ENCODE measurements at regions not wholly inside any gene's neighbourhood (a gene's known extent, or its start where the extent isn't known, plus 50 kb on each side); places are given as distances from the start of the nearest gene placed in this dataset.
A peak's percentile ranks its signal among the peaks of the same experiment; 100 is the strongest.
"Not testable (repeated sequence)": the region's sequence is repeated elsewhere in the genome, so short reads cannot be mapped to it uniquely, and the experiment has no call there.

GRCh38 chr17:51439395-51440229, 179.3 kb downstream of the UTP18 start:
- no peak for DNase-seq

DNA sequence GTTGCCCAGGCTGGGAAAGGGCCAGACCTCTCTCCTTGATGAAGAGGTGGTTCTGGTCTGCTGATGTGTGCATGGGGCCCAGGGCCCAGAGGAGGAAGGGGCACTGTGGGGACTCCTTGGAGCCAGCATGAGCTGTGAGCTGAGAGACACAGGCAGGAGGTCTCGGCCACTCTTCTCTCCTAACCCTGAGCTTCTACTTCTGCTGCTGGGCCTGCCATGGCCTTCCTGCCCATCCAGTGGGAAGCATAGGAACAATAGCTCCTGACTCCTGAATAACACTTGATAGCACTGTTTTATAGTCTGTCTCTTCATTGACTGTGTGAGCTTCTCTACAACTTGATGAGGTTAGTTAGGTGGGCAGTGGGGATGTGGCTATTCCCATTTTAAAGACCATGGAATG, 181.1 kb downstream of the UTP18 start:
- DNase-seq: no peak

DNA sequence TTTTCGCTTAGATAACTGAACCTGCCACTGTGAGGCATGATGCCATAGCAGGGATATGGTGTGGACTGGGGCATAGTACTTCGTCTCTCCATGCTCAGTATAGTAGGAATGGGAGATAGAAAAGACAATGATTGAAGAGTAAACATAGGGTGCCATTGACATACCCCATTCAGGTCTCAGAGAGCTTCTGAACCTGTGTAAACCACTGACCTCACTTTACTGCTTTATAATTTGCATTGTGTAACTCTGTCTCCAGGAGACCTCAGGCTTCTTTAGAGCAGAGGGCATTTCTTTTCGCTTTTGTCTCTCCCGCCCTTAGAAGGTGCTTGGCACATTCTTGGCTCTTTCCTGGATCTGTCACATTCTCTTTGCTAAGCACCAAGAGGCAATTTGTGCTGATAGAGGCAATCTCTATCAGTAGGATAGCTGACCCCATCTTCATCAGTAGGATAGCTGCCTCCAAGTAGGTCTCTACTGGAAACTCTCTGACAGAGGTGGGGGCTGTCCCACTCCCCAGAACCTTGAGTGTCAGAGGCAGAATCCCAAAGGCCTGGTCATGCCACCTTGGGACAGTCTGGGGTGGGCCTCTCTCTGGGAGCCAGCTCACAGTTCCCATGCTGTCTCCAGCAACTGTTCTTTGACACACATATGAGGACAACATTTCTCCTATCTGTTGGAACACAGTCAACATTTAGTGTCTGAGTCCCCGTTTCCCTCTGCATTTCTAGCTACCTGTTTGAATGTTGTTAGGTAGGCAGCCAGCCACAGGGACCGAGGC, 181.9 kb downstream of the UTP18 start:
- no peak for DNase-seq

- no peak for DNase-seq
Measured at GRCh38 chr17:51443646-51444045, 183.3 kb downstream of the UTP18 start.

DNA sequence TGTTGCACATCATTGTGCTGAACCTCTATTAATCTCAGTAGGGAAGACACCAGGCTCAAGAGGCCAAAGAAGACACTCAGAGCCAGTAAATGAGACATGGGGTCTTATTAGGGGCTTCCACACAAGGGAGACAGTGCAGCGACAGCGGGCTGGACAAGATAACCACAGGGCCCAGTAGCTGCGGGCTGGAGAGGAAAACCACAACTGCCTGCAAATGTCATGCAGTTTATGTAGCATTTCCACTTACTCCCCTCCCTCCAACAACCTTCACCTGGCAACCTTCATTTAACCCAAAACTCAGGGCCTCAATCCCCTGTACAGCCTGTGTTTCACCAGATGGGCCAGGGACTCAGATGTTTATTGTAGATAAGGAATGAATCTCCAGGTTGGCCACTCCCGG, 185.6 kb downstream of the UTP18 start:
- no peak for DNase-seq

DNA sequence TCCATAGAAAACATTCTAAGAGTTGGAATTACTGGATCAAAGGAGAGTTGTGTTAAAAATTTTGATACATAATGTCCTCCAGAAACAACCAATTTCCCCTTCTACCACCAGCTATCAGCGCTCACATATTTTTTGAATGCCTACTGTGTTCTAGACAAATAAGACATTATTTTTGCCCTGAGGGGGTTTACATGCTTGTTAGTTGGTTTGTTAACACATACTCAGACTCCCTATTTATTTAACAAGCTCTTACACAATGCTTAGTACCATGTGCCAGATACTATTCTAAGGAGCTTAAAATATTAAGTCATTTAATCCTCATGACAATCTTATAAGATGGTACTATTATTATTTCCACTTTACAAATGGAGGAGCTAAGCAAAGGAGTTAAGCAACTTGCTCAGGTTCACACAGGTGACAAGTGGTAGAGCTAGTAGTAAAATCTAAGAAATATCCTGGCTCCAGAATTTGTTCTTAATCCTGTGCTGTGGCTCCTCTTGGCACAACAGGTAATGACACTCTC, 194.2 kb downstream of the UTP18 start:
- no peak for DNase-seq

DNA sequence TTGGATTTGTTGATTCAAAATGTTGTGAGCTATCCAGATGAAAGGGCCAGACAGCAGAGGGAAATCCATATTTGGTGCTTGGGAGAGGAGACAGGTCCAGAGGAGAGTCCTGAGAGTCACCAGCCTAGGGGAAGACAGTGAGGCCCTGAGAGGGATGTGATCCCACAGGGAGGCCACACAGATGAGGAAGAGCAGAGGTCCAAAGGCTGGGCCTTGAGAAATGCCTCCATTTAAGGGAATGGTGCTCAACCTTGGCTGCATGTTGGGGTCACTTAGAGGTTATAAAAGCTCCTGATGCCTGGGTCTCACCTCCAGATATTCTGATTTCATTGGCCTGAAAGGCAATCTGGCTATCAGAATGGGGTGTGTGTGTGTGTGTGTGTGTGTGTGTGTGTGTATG, 194.9 kb downstream of the UTP18 start:
- DNase-seq: no peak

GRCh38 chr17:51455931-51456330, 195.6 kb downstream of the UTP18 start:
- no peak for DNase-seq

DNA sequence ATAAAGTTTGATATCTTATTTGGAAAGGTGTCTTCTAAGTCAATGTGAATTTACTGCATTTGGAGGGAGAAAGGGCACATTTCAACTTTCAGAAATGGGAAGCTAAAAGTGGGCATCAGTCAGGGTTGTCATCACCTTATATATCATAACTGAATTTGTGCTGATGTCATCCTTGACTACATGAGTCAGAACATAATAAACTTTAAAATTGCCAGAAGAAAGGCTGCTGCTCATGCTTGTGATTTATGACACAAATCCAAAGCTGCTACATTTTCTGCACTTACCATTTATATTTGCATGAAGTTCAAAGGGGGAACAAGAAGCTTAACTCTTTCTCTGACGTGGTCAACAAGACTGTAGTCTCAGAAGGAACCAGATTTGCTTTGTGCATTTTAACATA, 196.6 kb downstream of the UTP18 start:
- no peak for DNase-seq

GRCh38 chr17:51461578-51462004, 201.2 kb downstream of the UTP18 start:
- DNase-seq: peak; percentile 27

- DNase-seq: no peak
Measured at GRCh38 chr17:51463353-51463752, 203.0 kb downstream of the UTP18 start.

GRCh38 chr17:51467336-51467735, 207.0 kb downstream of the UTP18 start:
- DNase-seq: no peak

- no peak for DNase-seq
Measured at GRCh38 chr17:51472670-51473205, 212.4 kb downstream of the UTP18 start.

DNA sequence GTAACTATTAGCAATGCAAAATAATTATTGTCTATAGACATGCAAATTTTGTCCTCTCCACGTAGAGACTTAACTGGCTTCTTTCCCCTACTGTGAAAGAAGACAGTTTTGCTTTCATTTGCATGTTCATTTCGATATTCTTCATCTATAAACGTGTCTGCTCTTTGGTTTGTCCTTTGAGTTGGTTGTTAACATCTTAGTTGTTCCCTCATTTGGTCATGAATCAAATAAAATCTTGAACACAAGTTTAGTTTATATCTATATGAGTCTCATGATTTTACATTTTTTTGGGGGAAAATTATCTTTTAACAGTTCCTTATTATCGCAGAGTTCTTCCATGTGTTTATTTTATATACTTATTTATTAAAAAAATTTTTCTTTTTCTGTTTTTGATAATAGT, 214.4 kb downstream of the UTP18 start:
- no peak for DNase-seq

DNA sequence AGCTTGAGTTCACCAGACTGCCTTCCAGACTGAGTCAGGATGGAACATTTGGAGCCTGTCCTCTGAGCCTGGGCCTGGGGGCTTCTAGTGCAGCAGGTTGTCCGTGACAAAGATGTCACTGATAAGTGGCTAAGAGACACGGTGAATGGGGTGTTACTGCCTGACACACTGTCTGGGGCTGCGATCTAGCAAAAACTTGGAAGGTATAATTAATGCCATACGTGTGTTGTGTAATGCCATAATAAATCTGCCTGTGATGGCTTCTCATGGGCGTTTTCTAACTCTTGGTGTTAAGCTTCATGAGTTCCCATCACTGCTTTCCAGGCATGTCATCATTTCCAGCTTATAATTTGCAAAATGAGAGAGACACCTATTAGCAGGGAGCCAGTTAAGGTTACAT, 215.4 kb downstream of the UTP18 start:
- no peak for DNase-seq

GRCh38 chr17:51479303-51479702, 219.0 kb downstream of the UTP18 start:
- no peak for DNase-seq

- no peak for DNase-seq
Measured at GRCh38 chr17:51481370-51481769, 221.0 kb downstream of the UTP18 start.

- DNase-seq: not testable (repeated sequence)
Measured at GRCh38 chr17:51482248-51482647, 221.9 kb downstream of the UTP18 start.

GRCh38 chr17:51486091-51486490, 225.7 kb downstream of the UTP18 start:
- no peak for DNase-seq

DNA sequence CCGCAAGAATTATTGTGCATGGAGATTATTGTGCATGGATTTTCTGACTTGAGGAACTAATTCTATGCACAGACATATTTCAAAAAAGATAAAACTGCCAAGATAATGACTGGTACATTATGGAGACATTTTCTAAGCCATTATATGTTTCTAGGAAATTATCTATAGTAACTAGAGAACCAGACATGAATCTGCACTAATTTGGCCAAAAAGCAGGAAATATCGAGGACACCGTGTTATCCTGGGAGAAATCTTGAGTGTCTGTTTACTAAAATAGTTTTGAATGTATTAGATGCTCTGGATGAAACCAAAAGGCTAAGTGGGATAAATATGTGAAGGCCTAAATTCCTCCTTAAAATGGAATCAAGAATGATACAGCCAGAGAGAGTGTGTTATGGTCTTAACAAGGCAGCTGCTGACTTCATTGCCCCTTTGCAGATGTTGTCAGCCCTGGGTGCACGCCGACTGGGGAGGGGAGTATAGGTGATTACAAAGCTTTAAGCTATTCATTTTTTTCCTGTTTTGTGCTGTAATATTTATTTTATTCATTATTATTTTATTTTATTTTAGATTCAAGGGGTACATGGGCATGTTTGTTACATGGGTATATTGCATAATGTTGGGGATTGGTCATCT, 226.7 kb downstream of the UTP18 start:
- no peak for DNase-seq

DNA sequence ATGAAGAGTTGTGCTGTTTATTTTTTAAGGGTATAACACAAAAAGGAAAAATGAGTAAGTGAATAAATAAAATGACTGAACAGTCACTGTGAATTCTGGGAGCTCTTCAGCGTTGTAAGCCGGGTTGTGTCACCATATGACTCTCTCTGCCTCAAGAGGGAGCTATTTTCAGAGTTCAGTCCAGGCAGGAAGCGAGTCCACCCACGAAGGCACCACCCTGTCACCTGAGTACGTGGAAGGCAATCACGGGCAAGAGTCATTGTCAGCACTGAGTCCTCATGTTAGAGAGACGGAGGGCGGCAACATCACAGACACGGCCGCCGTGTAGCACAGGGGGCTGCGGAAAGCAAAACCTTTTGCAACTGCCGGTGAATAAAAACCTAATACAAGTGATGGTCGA, 227.6 kb downstream of the UTP18 start:
- peak; percentile 3 for DNase-seq

- no peak for DNase-seq
Measured at GRCh38 chr17:51491416-51491815, 231.1 kb downstream of the UTP18 start.

DNA sequence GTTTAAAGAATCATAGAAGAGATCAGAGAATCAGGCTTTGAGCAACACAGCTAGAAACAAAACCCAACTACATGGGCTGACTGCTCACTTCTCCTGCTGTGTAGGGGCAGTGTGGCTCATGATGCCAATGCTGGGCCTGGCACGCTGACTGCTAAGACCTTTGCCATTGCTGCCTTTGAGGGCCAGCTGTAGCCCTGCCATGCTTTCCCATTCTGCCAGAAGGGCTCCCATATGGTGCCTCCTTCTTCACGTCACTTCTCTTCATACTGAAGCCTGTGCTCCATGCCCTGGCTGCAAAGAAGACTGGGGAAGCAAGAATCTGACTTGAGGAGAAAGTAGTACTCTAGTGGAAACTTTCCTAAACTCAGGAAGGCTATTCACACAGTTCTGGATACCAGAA, 232.9 kb downstream of the UTP18 start:
- DNase-seq: no peak

Data from stimulated activated CD4-positive, alpha-beta T cell treated with anti-CD3 and anti-CD28 coated beads, Interleukin-12 subunit alpha, Interleukin-12 subunit beta, amount 100 ng/mL, for 4 hours (primary cell).